ENCODE measurements at regions not wholly inside any gene's neighbourhood (a gene's known extent, or its start where the extent isn't known, plus 50 kb on each side); places are given as distances from the start of the nearest gene placed in this dataset.
"Not testable (repeated sequence)": the region's sequence is repeated elsewhere in the genome, so short reads cannot be mapped to it uniquely, and the experiment has no call there.

DNA sequence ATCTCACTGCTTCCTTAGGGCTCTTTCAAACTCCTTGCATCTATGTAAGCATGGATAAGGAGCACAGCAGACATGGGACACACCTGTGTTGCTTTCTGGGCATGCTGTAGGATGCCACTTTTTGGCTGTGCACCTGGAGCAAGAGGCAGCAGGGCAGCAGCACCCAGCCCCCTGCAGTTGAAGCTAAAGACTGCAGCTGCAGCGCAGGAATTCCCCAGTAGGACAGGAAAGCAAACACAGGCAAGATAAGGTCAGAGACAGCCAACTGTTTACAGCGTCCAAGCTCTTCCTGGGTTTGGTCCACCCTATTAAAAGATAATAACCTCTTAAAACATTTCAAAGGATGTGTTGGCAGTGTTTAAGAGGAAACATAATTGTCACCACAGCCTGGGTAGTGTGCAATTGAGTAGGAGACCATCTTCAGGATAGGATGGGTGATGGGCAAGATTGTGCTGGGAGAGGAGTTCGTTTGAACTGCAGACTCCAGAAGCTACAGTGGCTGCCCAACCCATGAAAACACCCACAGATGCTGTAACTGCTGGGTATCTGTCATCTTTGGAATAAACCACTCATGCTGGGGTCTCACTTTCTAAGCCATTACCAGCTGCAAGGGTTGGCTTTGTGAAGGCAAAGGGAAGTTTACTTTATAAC is 242.3 kb upstream of the PLGLB1 start:
- H3K27ac Mint-ChIP-seq; H3K36me3 Mint-ChIP-seq; H3K9me3 Mint-ChIP-seq; H3K4me3 Mint-ChIP-seq; H3K27me3 Mint-ChIP-seq (ENCODE audit: low read depth in 3 of 3); H3K4me1 Mint-ChIP-seq; DNase-seq: not testable (repeated sequence)

DNA sequence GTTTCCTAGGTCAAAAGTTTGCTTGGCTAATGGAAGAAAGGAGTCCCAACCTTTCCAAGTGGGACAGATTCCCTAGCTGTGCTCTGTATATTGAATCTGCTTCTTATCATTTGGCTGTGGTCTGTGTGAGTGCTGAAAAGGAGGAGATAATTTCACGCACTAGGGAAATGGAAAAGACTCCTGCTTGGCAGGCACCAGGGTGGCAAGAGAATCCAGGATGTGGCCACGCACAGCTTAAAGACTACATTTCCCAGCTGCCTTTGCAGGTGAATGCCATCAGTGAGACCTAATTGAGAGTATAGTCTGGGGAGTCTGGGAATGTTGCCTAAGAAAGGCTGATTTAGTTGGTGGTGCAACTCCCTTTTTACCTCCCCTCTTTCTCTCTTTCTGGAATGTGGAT is 253.5 kb upstream of the PLGLB1 start:
- H3K36me3 Mint-ChIP-seq; H3K9me3 Mint-ChIP-seq; DNase-seq; H3K27ac Mint-ChIP-seq; H3K27me3 Mint-ChIP-seq (ENCODE audit: low read depth in 3 of 3); H3K4me1 Mint-ChIP-seq; H3K4me3 Mint-ChIP-seq: not testable (repeated sequence)

DNA sequence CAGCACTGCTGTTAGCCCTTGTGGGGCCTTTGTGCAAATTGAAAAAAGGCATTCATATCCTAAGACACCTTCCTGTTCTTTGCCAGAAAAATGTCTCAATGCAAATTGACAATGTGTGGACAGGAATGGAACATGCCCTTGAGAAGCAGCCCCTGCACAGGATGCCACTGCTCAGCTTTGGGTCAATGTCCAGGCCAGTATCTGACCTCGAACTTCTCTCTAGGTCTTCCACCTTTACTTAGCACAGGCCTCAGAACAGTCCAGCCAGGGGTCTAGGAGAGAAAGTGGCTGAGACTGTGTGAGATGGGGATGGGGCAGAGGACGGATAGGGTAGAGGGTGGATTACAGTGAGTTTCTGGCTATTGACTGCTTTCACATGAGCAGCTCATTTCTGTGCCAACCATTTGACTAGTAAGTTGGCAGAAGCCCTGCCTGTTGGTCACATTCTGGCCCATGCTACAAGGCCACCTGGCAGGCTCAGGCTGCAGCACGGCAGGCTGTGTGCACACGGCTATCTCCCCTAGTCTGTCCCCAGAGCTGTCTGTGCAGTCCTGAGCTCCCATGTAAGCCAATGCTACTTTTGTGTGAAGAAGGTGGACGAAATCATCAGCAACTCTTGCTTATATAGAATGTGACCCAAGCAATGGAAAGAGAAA is 254.5 kb upstream of the PLGLB1 start:
- not testable (repeated sequence) for H3K27me3 Mint-ChIP-seq (ENCODE audit: low read depth in 3 of 3); H3K27ac Mint-ChIP-seq; H3K4me3 Mint-ChIP-seq; DNase-seq; H3K9me3 Mint-ChIP-seq; H3K36me3 Mint-ChIP-seq; H3K4me1 Mint-ChIP-seq

DNA sequence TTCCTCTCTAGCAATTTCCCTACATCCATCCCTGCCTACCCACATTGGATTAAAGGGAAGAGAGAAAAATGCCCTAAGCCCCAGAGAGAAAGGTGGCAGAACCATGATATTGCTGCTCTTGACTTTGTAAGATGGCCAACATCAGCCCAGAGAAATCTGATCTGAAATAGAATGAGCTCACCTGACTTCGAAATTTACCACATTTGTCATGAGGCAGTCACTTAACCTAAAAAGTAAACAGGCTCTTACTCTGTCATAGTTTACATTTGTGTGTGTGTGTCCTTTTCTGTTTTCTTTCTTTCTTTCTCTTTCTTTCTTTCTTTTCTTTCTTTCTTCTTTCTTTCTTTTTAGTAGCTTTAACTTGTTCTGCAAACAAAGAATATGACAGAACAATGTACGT is 255.0 kb upstream of the PLGLB1 start:
- not testable (repeated sequence) for H3K27ac Mint-ChIP-seq; H3K4me3 Mint-ChIP-seq; H3K4me1 Mint-ChIP-seq; H3K36me3 Mint-ChIP-seq; H3K27me3 Mint-ChIP-seq (ENCODE audit: low read depth in 3 of 3); H3K9me3 Mint-ChIP-seq; DNase-seq

DNA sequence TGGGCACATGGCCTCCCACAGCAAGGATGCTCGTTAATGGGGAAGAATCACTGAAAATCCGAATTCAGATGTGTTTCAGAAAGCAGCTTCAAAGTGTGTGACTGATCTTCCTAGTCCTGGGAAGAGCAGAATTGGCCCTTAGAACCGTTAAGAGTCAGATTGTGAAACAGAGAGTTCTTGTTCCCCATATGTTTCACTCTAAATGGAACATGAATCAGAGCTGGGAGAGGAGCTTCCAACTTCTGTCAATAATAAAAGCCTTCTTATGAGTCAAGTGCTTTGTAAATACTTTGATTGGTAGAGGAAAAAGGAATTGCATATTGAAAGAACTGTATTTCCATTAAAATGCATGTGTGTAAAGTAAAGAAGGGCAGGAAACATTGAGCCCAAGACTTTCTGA is 256.1 kb upstream of the PLGLB1 start:
- not testable (repeated sequence) for H3K9me3 Mint-ChIP-seq; H3K27me3 Mint-ChIP-seq (ENCODE audit: low read depth in 3 of 3); H3K4me3 Mint-ChIP-seq; H3K4me1 Mint-ChIP-seq; DNase-seq; H3K36me3 Mint-ChIP-seq; H3K27ac Mint-ChIP-seq

DNA sequence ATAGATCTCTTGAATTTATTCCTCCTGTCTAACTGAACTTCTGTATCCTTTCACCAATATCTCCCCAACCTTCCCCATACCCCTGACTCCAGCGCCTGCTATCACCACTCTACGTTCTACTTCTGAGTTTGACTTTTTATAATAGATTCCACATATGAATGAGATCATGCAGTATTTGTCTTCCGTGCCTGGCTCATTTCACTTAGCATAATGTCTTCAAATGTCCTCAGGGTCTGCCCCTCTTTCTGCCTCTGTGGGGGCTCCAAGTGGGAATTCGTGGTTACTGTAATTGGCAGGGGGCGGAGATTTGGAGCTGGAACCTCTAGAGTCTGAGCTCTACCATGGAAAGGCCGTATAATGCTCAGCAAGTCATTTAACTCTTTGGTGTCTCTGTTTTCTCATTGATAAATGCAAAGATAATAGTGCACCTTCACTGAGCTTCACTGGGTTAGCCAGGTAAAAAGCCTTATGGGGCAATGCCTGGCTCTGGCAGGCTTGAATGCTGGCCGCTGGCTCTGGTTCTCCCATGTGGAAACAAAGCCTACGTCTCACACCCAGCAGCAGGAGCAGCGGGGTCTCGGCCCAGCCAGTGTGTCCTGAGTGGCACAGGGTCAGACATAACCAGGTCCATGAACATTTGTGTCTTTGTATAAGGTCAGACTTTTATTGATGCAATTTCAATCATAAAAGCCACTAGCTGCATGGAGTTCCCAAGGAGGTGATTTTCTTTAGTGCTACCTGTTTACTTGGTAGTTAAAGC is 259.1 kb upstream of the PLGLB1 start:
- H3K27ac Mint-ChIP-seq; H3K4me3 Mint-ChIP-seq; H3K36me3 Mint-ChIP-seq; H3K27me3 Mint-ChIP-seq (ENCODE audit: low read depth in 3 of 3); DNase-seq; H3K4me1 Mint-ChIP-seq; H3K9me3 Mint-ChIP-seq: not testable (repeated sequence)

DNA sequence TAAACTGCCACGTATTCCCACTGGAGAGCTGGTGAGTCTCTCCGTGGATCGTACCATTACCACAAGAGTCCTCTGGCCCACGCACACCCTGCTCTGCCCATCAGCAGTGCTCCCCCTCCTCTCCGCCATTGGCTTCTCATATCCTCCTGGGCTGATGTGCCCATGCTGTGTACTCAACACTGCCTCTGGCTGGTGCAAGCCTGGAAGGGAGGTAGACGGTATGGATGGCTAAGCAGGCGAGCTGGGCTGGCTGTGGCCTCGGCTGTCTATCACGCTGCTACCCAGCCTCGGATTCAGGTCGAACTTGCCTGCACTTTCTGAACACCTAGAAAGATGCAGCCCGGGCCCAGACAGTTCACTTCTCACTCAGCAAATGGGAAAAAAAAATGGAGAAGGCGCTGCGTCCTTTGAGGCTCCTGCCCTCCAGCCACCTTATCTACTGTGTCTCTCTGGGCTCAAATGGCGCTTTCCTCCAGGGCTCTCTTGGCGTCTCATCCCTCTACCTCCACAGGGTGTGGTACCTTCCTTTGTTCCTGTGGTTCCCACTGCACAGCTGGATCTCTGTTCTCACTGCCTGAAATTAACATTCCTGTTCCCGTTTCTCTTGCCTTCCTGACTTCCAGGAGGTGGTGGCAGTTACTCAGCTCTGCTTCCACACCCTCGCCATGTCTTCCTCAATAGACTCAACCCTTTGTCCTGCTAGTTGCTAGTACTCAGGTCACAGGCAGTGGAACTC is 262.3 kb upstream of the PLGLB1 start:
- not testable (repeated sequence) for H3K27me3 Mint-ChIP-seq (ENCODE audit: low read depth in 3 of 3)

DNA sequence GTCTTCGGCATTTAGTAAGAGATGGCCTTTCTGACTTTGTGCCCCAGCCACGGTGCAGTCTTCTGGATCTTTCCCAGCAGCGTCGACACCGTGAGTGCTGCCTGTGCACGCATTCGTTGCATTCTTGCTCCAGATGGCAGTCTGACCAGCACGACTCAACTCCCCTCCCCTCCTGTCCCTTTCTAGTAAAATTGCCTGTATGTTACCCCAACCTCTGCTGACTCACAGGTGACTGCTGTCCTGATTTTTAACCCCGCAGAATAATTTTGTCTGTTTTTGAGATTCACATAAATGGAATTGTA is 262.8 kb upstream of the PLGLB1 start:
- not testable (repeated sequence) for DNase-seq; H3K27ac Mint-ChIP-seq; H3K9me3 Mint-ChIP-seq; H3K36me3 Mint-ChIP-seq; H3K27me3 Mint-ChIP-seq (ENCODE audit: low read depth in 3 of 3); H3K4me1 Mint-ChIP-seq; H3K4me3 Mint-ChIP-seq

More for the DNA sequence above, 262.3 kb upstream of the PLGLB1 start:
- not testable (repeated sequence) for H3K9me3 Mint-ChIP-seq, H3K4me1 Mint-ChIP-seq, DNase-seq, H3K4me3 Mint-ChIP-seq, H3K36me3 Mint-ChIP-seq, H3K27ac Mint-ChIP-seq

DNA sequence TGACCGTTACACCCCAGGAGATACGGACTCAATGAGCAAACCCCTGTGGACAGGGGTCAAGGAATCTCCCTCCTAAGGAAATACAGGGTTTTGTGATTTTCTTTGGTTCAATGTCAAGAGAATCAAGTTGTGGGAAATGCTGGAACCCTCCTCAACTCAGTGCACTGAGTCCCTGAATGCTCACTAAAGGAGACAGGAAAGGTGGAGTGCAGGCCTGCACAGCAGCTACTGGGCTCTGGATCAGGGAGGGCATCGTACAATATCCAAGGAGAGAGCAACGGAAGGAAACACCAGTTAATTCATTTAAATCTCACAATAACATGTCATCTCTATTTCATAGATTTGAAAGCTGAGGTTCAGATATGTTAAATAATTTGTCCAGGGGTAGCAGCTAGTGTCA is 263.5 kb upstream of the PLGLB1 start:
- not testable (repeated sequence) for H3K27ac Mint-ChIP-seq; DNase-seq; H3K9me3 Mint-ChIP-seq; H3K4me3 Mint-ChIP-seq; H3K4me1 Mint-ChIP-seq; H3K36me3 Mint-ChIP-seq; H3K27me3 Mint-ChIP-seq (ENCODE audit: low read depth in 3 of 3)

DNA sequence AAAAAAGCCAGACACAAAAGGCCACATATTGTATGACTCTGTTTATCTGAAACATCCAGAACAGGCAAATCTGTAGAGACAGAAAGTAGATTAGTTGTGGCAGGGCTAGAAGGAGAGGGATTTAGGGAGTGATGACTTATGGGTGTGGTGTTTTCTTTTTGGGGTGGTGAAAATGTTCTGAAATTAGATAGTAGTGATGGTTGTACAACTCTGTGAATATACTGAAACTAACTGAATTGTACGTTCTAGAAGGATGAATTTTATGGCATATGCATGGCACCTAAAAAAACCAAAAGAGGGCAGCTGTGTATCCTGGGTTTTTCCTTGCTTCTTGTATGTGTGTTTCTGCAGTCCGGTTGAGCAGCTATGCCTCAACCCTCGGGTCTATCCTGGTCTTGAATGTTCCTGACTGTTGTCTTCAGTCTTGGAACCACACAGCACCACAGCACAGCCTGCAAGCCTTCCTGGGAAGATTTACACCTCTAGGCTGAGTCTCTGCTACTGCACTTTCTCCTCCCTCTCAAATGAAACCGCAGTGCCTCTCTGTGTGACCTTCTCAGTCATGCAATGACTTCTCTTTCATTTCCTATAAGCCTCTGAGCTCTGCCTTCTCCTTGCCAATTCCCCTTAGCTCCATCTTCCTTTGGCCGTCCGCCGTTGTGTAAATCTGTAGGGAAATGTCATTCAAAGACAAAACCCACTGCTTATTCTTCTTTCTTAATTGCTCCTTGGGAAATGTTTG is 269.1 kb upstream of the PLGLB1 start:
- not testable (repeated sequence) for H3K9me3 Mint-ChIP-seq; H3K27ac Mint-ChIP-seq; H3K36me3 Mint-ChIP-seq; H3K27me3 Mint-ChIP-seq (ENCODE audit: low read depth in 3 of 3); H3K4me1 Mint-ChIP-seq; DNase-seq
- H3K4me3 Mint-ChIP-seq = peak overlapping the region in 1 of 5 donors; percentile 17

DNA sequence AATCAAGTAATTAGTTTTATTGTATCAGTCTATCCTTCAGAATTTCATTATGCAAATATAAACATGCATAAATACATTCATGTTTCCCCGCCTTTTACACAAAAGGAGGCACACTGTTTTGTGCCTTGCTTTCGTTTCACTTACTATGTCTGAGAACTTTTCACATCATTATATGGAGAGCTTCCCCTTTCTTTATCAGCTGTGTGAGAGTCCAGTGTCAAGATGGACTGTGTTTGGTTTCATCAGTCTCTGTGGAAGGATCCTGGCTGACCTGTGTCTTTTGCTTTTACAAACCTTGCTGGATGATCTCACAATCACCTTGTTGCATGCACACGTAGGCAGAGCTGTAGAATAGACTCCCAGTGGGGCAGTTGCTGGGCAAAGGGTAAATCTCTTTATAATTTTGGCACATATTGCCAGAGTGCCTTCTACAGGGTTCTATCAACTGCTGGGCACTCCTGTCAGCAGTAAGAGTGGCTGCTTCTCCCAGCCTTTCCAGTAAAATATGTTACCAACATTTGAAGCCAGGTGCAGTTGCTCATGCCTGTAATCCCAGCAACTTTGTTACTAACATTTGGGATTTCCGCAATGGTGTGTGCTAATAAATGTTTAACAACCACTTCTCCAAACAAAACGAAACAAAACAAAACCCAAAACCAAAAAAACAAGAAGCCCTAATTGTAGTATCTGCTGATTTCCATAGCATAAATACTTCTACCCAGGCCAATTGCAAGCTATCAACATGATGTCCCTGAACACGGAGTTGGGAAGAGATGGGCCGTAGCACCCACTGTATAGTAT is 270.0 kb upstream of the PLGLB1 start:
- not testable (repeated sequence) for H3K36me3 Mint-ChIP-seq; H3K27me3 Mint-ChIP-seq (ENCODE audit: low read depth in 3 of 3); H3K9me3 Mint-ChIP-seq; DNase-seq; H3K27ac Mint-ChIP-seq; H3K4me1 Mint-ChIP-seq
- H3K4me3 Mint-ChIP-seq = peak overlapping the region in 1 of 5 donors; percentile 25

DNA sequence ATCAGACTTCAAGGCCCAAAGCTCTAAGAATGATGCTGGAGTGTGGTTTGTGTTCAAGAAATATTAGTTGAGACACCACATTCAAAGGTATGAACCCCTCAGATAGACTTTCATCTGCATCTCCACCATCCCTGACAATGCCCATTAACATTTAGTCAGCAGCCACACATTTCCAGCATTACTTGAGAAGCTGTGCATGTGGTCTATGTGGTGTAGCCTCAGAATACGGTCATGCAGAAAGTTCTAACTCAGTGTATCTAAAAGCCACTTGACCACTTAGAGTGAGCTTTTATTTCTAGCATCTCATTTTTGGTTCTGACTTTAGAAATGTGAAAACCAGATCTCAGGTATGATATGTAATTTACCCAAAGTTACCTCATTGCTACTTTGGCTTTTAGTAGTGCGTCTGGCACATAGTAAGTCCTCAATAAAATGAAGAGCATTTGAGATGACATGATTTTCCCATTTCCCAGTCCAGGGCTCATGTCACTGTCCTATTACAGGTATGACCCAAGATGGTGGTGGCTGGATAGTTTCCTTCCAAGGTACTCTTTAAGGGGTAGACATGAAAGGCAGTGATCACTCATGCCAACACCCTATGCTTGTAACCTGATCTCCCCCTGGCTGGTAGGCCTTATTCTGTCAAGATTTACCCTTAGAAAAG is 272.4 kb upstream of the PLGLB1 start:
- H3K4me3 Mint-ChIP-seq; DNase-seq; H3K9me3 Mint-ChIP-seq; H3K4me1 Mint-ChIP-seq; H3K27ac Mint-ChIP-seq; H3K36me3 Mint-ChIP-seq; H3K27me3 Mint-ChIP-seq (ENCODE audit: low read depth in 3 of 3): not testable (repeated sequence)

DNA sequence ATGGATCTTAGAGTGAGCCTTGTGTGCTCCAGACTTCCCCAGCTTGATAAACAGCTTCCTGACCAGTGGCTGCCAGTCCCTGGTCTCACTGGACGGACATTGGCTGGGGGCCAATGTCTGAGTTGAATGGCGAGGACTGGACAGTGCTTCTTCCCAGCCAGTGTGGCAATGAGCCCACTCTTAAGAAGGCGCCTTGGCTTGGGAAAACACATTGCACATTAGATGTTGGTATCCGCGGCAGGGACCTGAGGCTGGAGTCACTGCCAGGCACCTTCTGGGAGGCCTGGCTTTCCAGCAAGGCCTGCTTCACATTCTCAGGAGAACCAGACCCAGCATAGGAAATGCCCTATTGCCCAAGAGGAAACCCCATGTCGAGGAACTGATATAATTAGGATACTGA is 273.5 kb upstream of the PLGLB1 start:
- H3K4me3 Mint-ChIP-seq; H3K27ac Mint-ChIP-seq; H3K36me3 Mint-ChIP-seq; H3K27me3 Mint-ChIP-seq (ENCODE audit: low read depth in 3 of 3); H3K4me1 Mint-ChIP-seq; DNase-seq; H3K9me3 Mint-ChIP-seq: not testable (repeated sequence)
